A204.1 (cell line): ENCODE measurements at regions not wholly inside any gene's neighbourhood (a gene's known extent, or its start where the extent isn't known, plus 50 kb on each side); places are given as distances from the start of the nearest gene placed in this dataset.

Experiments used
- FAIRE-seq: peaks from 2 replicates; lab custom pipeline; 2012; peaks lifted over from hg19 to GRCh38; lab: Jason Lieb, UNC

GRCh38 chr14:94953541-94954260 lies 183.8 kb upstream of the GSC start:
- no peak for FAIRE-seq

- no peak for FAIRE-seq
Measured at GRCh38 chr14:94952097-94952496, 182.2 kb upstream of the GSC start.

- no peak for FAIRE-seq
Measured at GRCh38 chr14:94946244-94946643, 176.3 kb upstream of the GSC start.

GRCh38 chr14:94945615-94946014 lies 175.7 kb upstream of the GSC start:
- no peak for FAIRE-seq

GRCh38 chr14:94944636-94945258 lies 174.8 kb upstream of the GSC start:
- no peak for FAIRE-seq

GRCh38 chr14:94942601-94943000 lies 172.7 kb upstream of the GSC start:
- FAIRE-seq, result no peak

GRCh38 chr14:94941311-94941710 lies 171.4 kb upstream of the GSC start:
- FAIRE-seq, result no peak

GRCh38 chr14:94940263-94940993 lies 170.5 kb upstream of the GSC start:
- no peak for FAIRE-seq

GRCh38 chr14:94938016-94938415 lies 168.1 kb upstream of the GSC start:
- no peak for FAIRE-seq

GRCh38 chr14:94936901-94937685 lies 167.2 kb upstream of the GSC start:
- FAIRE-seq, result no peak

GRCh38 chr14:94936401-94936892 lies 166.5 kb upstream of the GSC start:
- FAIRE-seq, result no peak

GRCh38 chr14:94935706-94936300 lies 165.9 kb upstream of the GSC start:
- FAIRE-seq, result no peak

- FAIRE-seq, result no peak
Measured at GRCh38 chr14:94934276-94934810, 164.4 kb upstream of the GSC start.

GRCh38 chr14:94933486-94933885 lies 163.6 kb upstream of the GSC start:
- FAIRE-seq, result no peak

- no peak for FAIRE-seq
Measured at GRCh38 chr14:94932589-94932988, 162.7 kb upstream of the GSC start.

- FAIRE-seq, result no peak
Measured at GRCh38 chr14:94930690-94931089, 160.8 kb upstream of the GSC start.

GRCh38 chr14:94929354-94929753 lies 159.4 kb upstream of the GSC start:
- no peak for FAIRE-seq

- FAIRE-seq, result no peak
Measured at GRCh38 chr14:94926176-94926575, 156.3 kb upstream of the GSC start.

GRCh38 chr14:94925416-94926173 lies 155.7 kb upstream of the GSC start:
- FAIRE-seq, result no peak

GRCh38 chr14:94924189-94924588 lies 154.3 kb upstream of the GSC start:
- FAIRE-seq, result no peak

GRCh38 chr14:94923786-94924185 lies 153.9 kb upstream of the GSC start:
- FAIRE-seq, result no peak
